Urothelium cell line (cell line): ENCODE measurements at regions not wholly inside any gene's neighbourhood (a gene's known extent, or its start where the extent isn't known, plus 50 kb on each side); places are given as distances from the start of the nearest gene placed in this dataset.
A peak's percentile ranks its signal among the peaks of the same experiment; 100 is the strongest.

Experiments
- DNase-seq: peaks from one replicate; pipeline ENCODE4 v3.0.0; 2011; ENCODE audit warnings: low spot score, mixed read lengths
- FAIRE-seq: peaks from 2 replicates; lab custom pipeline; 2011; peaks lifted over from hg19 to GRCh38; lab: Jason Lieb, UNC

- FAIRE-seq: no peak
- no peak for DNase-seq
Observed at GRCh38 chr10:75347186-75347585, 54.4 kb downstream of the ZNF503 start.

GRCh38 chr10:75345738-75346137 is 55.8 kb downstream of the ZNF503 start:
- DNase-seq (no peak), FAIRE-seq (no peak)

- DNase-seq (no peak), FAIRE-seq (peak; percentile 77)
Observed at GRCh38 chr10:75344170-75344569, 57.4 kb downstream of the ZNF503 start.

GRCh38 chr10:75342397-75342796 is 59.2 kb downstream of the ZNF503 start:
- FAIRE-seq (no peak), DNase-seq (no peak)

GRCh38 chr10:75335983-75336382 is 65.6 kb downstream of the ZNF503 start:
- no peak for DNase-seq
- no peak for FAIRE-seq

- DNase-seq: no peak
- no peak for FAIRE-seq
Observed at GRCh38 chr10:75335191-75335590, 66.4 kb downstream of the ZNF503 start.

GRCh38 chr10:75334720-75335119 is 66.8 kb downstream of the ZNF503 start:
- FAIRE-seq: no peak
- no peak for DNase-seq

GRCh38 chr10:75332081-75332480 is 69.5 kb downstream of the ZNF503 start:
- DNase-seq (no peak), FAIRE-seq (no peak)

GRCh38 chr10:75331081-75331480 is 70.5 kb downstream of the ZNF503 start:
- no peak for DNase-seq
- no peak for FAIRE-seq

GRCh38 chr10:75329190-75329745 is 72.3 kb downstream of the ZNF503 start:
- FAIRE-seq (no peak), DNase-seq (no peak)

- no peak for DNase-seq
- no peak for FAIRE-seq
Observed at GRCh38 chr10:75326306-75326705, 75.3 kb downstream of the ZNF503 start.

GRCh38 chr10:75319274-75319673 is 82.3 kb downstream of the ZNF503 start:
- no peak for DNase-seq
- FAIRE-seq: no peak

GRCh38 chr10:75314570-75314969 is 78.8 kb upstream of the COMTD1 start:
- DNase-seq (no peak), FAIRE-seq (no peak)

- FAIRE-seq (no peak), DNase-seq (no peak)
Observed at GRCh38 chr10:75312440-75312839, 76.7 kb upstream of the COMTD1 start.

- FAIRE-seq: no peak
- no peak for DNase-seq
Observed at GRCh38 chr10:75305675-75306074, 69.9 kb upstream of the COMTD1 start.

GRCh38 chr10:75304741-75305390 is 69.1 kb upstream of the COMTD1 start:
- FAIRE-seq (no peak), DNase-seq (no peak)

- FAIRE-seq: no peak
Observed at GRCh38 chr10:75304313-75304712, 68.6 kb upstream of the COMTD1 start.

GRCh38 chr10:75303045-75303777 is 67.5 kb upstream of the COMTD1 start:
- DNase-seq (no peak), FAIRE-seq (no peak)

More at GRCh38 chr10:75304313-75304712, 68.6 kb upstream of the COMTD1 start:
- DNase-seq: no peak

GRCh38 chr10:75302029-75302428 is 66.3 kb upstream of the COMTD1 start:
- FAIRE-seq: no peak
- no peak for DNase-seq

- DNase-seq: no peak
- FAIRE-seq: no peak
Observed at GRCh38 chr10:75297021-75297599, 61.4 kb upstream of the COMTD1 start.

- no peak for FAIRE-seq
- DNase-seq: no peak
Observed at GRCh38 chr10:75295868-75296441, 60.2 kb upstream of the COMTD1 start.
